Astrocyte (in vitro differentiated cells and primary cell): ENCODE measurements at regions not wholly inside any gene's neighbourhood (a gene's known extent, or its start where the extent isn't known, plus 50 kb on each side); places are given as distances from the start of the nearest gene placed in this dataset.

Source experiments
- DNase-seq: peaks from one replicate; pipeline ENCODE4 v3.0.0-alpha.2; 2010; ENCODE audit warnings: low read depth
- FAIRE-seq: peaks from 2 replicates; lab custom pipeline; 2011; peaks lifted over from hg19 to GRCh38; lab: Jason Lieb, UNC
- H2AFZ ChIP-seq: 2 replicates; pipeline ENCODE4 v1.6.0; 2012; ENCODE audit warnings: low read depth, low read length, inconsistent platforms
- H3K27ac ChIP-seq: 2 replicates; pipeline ENCODE4 v1.5.1; 2011; ENCODE audit warnings: low read depth, low read length, inconsistent platforms
- H3K27me3 ChIP-seq: 2 replicates; pipeline ENCODE4 v1.6.0; 2011; ENCODE audit warnings: low read length, inconsistent platforms; ENCODE audit not compliant: insufficient read depth
- H3K36me3 ChIP-seq: 2 replicates; pipeline ENCODE4 v1.5.1; 2011; ENCODE audit warnings: low read length, inconsistent platforms; ENCODE audit not compliant: insufficient read depth
- H3K4me1 ChIP-seq: 2 replicates; pipeline ENCODE4 v1.5.1; 2011; ENCODE audit warnings: low read length, inconsistent platforms; ENCODE audit not compliant: insufficient read depth
- H3K4me2 ChIP-seq: 2 replicates; pipeline ENCODE4 v1.6.0; 2012; ENCODE audit warnings: low read length, inconsistent platforms
- H3K4me3 ChIP-seq: 2 replicates; pipeline ENCODE4 v1.5.1; 2011; ENCODE audit warnings: low read depth, mild to moderate bottlenecking, low read length, inconsistent platforms; ENCODE audit not compliant: insufficient read depth
- H3K79me2 ChIP-seq: 2 replicates; pipeline ENCODE4 v1.6.0; 2012; ENCODE audit warnings: mild to moderate bottlenecking, low read length, inconsistent platforms; ENCODE audit not compliant: insufficient read depth
- H3K9ac ChIP-seq: 2 replicates; pipeline ENCODE4 v1.6.0; 2012; ENCODE audit warnings: mild to moderate bottlenecking, low read length, inconsistent platforms
- H3K9me3 ChIP-seq: 2 replicates; pipeline ENCODE4 v1.5.1; 2012; ENCODE audit warnings: low read depth, mild to moderate bottlenecking, low read length, inconsistent platforms; ENCODE audit not compliant: insufficient read depth
- H4K20me1 ChIP-seq: 2 replicates; pipeline ENCODE4 v1.6.0; 2012; ENCODE audit warnings: low read length, inconsistent platforms; ENCODE audit not compliant: insufficient read depth
- H3K27ac Mint-ChIP-seq: one replicate; pipeline ENCODE4 v1.8.0; 2021; ENCODE audit warnings: mild to moderate bottlenecking, mixed read lengths; ENCODE audit not compliant: unreplicated experiment
- H3K27me3 Mint-ChIP-seq: one replicate; pipeline ENCODE4 v1.8.0; 2021; ENCODE audit warnings: low read depth, mixed read lengths; ENCODE audit not compliant: unreplicated experiment
- H3K36me3 Mint-ChIP-seq: one replicate; pipeline ENCODE4 v1.8.0; 2021; ENCODE audit warnings: low read depth, mixed read lengths; ENCODE audit not compliant: unreplicated experiment
- H3K4me1 Mint-ChIP-seq: one replicate; pipeline ENCODE4 v1.8.0; 2021; ENCODE audit warnings: low read depth, mixed read lengths; ENCODE audit not compliant: unreplicated experiment
- H3K4me3 Mint-ChIP-seq: one replicate; pipeline ENCODE4 v1.8.0; 2021; ENCODE audit warnings: mild to moderate bottlenecking, moderate library complexity, mixed read lengths; ENCODE audit not compliant: unreplicated experiment
- H3K9me3 Mint-ChIP-seq: one replicate; pipeline ENCODE4 v1.8.0; 2021; ENCODE audit warnings: mild to moderate bottlenecking, mixed read lengths; ENCODE audit not compliant: unreplicated experiment
- CTCF ChIP-seq: IDR thresholded peaks from 2 replicates; pipeline ENCODE4 v1.5.1; 2011; ENCODE audit warnings: low read depth, mild to moderate bottlenecking, inconsistent platforms, low read length, moderate library complexity; ENCODE audit not compliant: insufficient read depth
- EZH2 ChIP-seq: IDR thresholded peaks from 2 replicates; pipeline ENCODE4 v1.6.1; 2012; ENCODE audit warnings: mild to moderate bottlenecking, low read length, inconsistent platforms; ENCODE audit not compliant: insufficient read depth

- Histone ChIP-seq H3K4me1 (peaks cover 32% of the 10 kb centered on the region), H3K4me2 (peak overlapping the region; percentile 45), H3K9ac (no peak overlapping the region), H3K4me3 (no peak overlapping the region), H4K20me1 (no peaks in the 10 kb centered on the region), H3K79me2 (no peaks in the 10 kb centered on the region), H3K9me3 (no peaks in the 10 kb centered on the region), H3K36me3 (no peaks in the 10 kb centered on the region), H2AFZ (no peak overlapping the region), H3K27me3 (no peaks in the 10 kb centered on the region), H3K27ac (no peak overlapping the region)
- TF ChIP-seq CTCF, result no peak
- H3K36me3 Mint-ChIP-seq, result no peaks in the 10 kb centered on the region
- no peak overlapping the region for H3K4me3 Mint-ChIP-seq
- H3K27me3 Mint-ChIP-seq, result no peaks in the 10 kb centered on the region
- peaks cover 3% of the 10 kb centered on the region for H3K9me3 Mint-ChIP-seq
- DNase-seq (peak; percentile 49), FAIRE-seq (no peak)
- no peak overlapping the region for H3K27ac Mint-ChIP-seq
- H3K4me1 Mint-ChIP-seq, result peaks cover 24% of the 10 kb centered on the region
Observed at GRCh38 chr15:95290176-95290974, 1040.1 kb upstream of the NR2F2 start.

- DNase-seq, result no peak
Observed at GRCh38 chr15:95291898-95292472, 1038.5 kb upstream of the NR2F2 start.

More at GRCh38 chr15:95291898-95292472, 1038.5 kb upstream of the NR2F2 start:
- H3K36me3 ChIP-seq, result no peaks in the 10 kb centered on the region
- H3K9me3 Mint-ChIP-seq, result peaks cover 3% of the 10 kb centered on the region
- no peak overlapping the region for H3K4me2 ChIP-seq
- peaks cover 2% of the 10 kb centered on the region for H3K27me3 Mint-ChIP-seq
- peaks cover 17% of the 10 kb centered on the region for H3K4me1 ChIP-seq
- H3K4me1 Mint-ChIP-seq, result peaks cover 12% of the 10 kb centered on the region
- H3K27ac Mint-ChIP-seq, result no peak overlapping the region
- no peak overlapping the region for H2AFZ ChIP-seq
- H3K79me2 ChIP-seq, result no peaks in the 10 kb centered on the region
- no peak overlapping the region for H3K9ac ChIP-seq
- H4K20me1 ChIP-seq, result no peaks in the 10 kb centered on the region
- no peaks in the 10 kb centered on the region for H3K36me3 Mint-ChIP-seq
- H3K4me3 ChIP-seq, result no peak overlapping the region
- H3K4me3 Mint-ChIP-seq, result no peak overlapping the region
- H3K27me3 ChIP-seq, result no peaks in the 10 kb centered on the region
- peak; percentile 68 for TF ChIP-seq CTCF
- no peak for TF ChIP-seq EZH2
- peak; percentile 77 for FAIRE-seq
- no peaks in the 10 kb centered on the region for H3K9me3 ChIP-seq
- no peak overlapping the region for H3K27ac ChIP-seq
